ENCODE measurements at regions not wholly inside any gene's neighbourhood (a gene's known extent, or its start where the extent isn't known, plus 50 kb on each side); places are given as distances from the start of the nearest gene placed in this dataset.

GRCh38 chrX:39954851-39955250 lies 142.9 kb downstream of the BCOR start:
- TF ChIP-seq CTCF (IDR thresholded peaks at IDR 0.05; ENCODE audit: low read length) (no peak), EZH2 (IDR thresholded peaks at IDR 0.05; ENCODE audit: borderline replicate concordance, low read length) (no peak)
